PC-3 (cell line): ENCODE measurements at regions not wholly inside any gene's neighbourhood (a gene's known extent, or its start where the extent isn't known, plus 50 kb on each side); places are given as distances from the start of the nearest gene placed in this dataset.

Experiments used
- ATAC-seq: fragments of 200-7000 bp; cut with Tn5 transposase; 2 replicates; pipeline ENCODE4 v1.9.1; 2020; ENCODE audit warnings: mild to moderate bottlenecking, moderate library complexity
- BruUV-seq: library from RNA; stranded (reverse); fragments of 400-500 nt; replicated peaks from 2 replicates; lab custom pipeline; 2021; lab: Mats Ljungman, UMichigan
- CTCF ChIA-PET: fragments of 300-600 bp; sonication (Branson Sonifier 250); formaldehyde crosslinking; loops from one replicate; lab custom pipeline; 2022; ENCODE audit warnings: antibody characterized with exemption; lab: Charles Lee
- POLR2A ChIA-PET: fragments of 300-600 bp; sonication (Branson Sonifier 250); formaldehyde crosslinking; loops from one replicate; lab custom pipeline; 2022; ENCODE audit warnings: antibody characterized with exemption; ENCODE audit not compliant: unreplicated experiment; lab: Charles Lee
- DNase-seq: peaks from one replicate; pipeline ENCODE4 v3.0.0-alpha.2; 2015
- H2AFZ ChIP-seq: fragments of 300-600 bp; sonication (generic); 2 replicates; pipeline ENCODE4 v1.6.0; 2016; ENCODE audit warnings: antibody characterized with exemption, low read length
- H3F3A ChIP-seq: fragments of 300-600 bp; sonication (generic); one replicate; pipeline ENCODE4 v1.6.0; 2017; ENCODE audit warnings: antibody characterized with exemption, low read length, control low read depth, mild to moderate bottlenecking; ENCODE audit not compliant: unreplicated experiment
- H3K27ac ChIP-seq: fragments of 300-600 bp; sonication (generic); 2 replicates; pipeline ENCODE4 v1.5.1; 2016; ENCODE audit warnings: mild to moderate bottlenecking, low read length
- H3K27me3 ChIP-seq: fragments of 300-600 bp; sonication (generic); 2 replicates; pipeline ENCODE4 v1.6.1; 2016; ENCODE audit warnings: low read length, mixed read lengths
- H3K36me3 ChIP-seq: fragments of 300-600 bp; sonication (generic); 2 replicates; pipeline ENCODE4 v1.6.1; 2016; ENCODE audit warnings: low read depth, mixed run types, low read length, mixed read lengths
- H3K4me1 ChIP-seq: fragments of 300-600 bp; sonication (generic); 2 replicates; pipeline ENCODE4 v1.5.1; 2016; ENCODE audit warnings: low read length; ENCODE audit not compliant: insufficient read depth
- H3K4me2 ChIP-seq: fragments of 300-600 bp; sonication (generic); 2 replicates; pipeline ENCODE4 v1.6.0; 2016; ENCODE audit warnings: low read length
- H3K4me3 ChIP-seq: fragments of 300-600 bp; sonication (generic); 2 replicates; pipeline ENCODE4 v1.5.1; 2016; ENCODE audit warnings: mild to moderate bottlenecking, low read length, mixed read lengths
- H3K79me2 ChIP-seq: fragments of 300-600 bp; sonication (generic); 2 replicates; pipeline ENCODE4 v1.6.1; 2017; ENCODE audit warnings: low read length, mixed read lengths
- H3K9ac ChIP-seq: fragments of 300-600 bp; sonication (generic); 2 replicates; pipeline ENCODE4 v1.6.0; 2016; ENCODE audit warnings: mild to moderate bottlenecking, low read length
- H3K9me2 ChIP-seq: fragments of 300-600 bp; sonication (generic); replicated peaks from 2 replicates; pipeline ENCODE4 v1.6.1; 2016; ENCODE audit warnings: mixed run types, low read length, mixed read lengths
- H3K9me3 ChIP-seq: fragments of 300-600 bp; sonication (generic); 2 replicates; pipeline ENCODE4 v1.6.1; 2016; ENCODE audit warnings: low read length, mixed read lengths
- H4K20me1 ChIP-seq: fragments of 300-600 bp; sonication (generic); 2 replicates; pipeline ENCODE4 v1.6.1; 2016; ENCODE audit warnings: low read length, mixed read lengths
- CTCF ChIP-seq: fragments of 300-600 bp; sonication (generic); conservative IDR thresholded peaks from 2 replicates; pipeline ENCODE4 v1.5.1; 2017; ENCODE audit warnings: antibody characterized with exemption, low read depth, mild to moderate bottlenecking, low read length
- EZH2 ChIP-seq: fragments of 300-600 bp; sonication (generic); IDR thresholded peaks from one replicate; pipeline ENCODE4 v1.6.1; 2017; ENCODE audit warnings: antibody characterized with exemption, mild to moderate bottlenecking, low read length; ENCODE audit not compliant: unreplicated experiment
- EZH2phosphoT487 ChIP-seq: fragments of 300-600 bp; sonication (generic); IDR thresholded peaks from 2 replicates; pipeline ENCODE4 v1.6.1; 2018; ENCODE audit warnings: mild to moderate bottlenecking, antibody characterized with exemption, low read length, borderline replicate concordance
- intact Hi-C: fragments of 100-400 bp; cut with micrococcal nuclease; formaldehyde crosslinking; loops from 2 replicates; pipeline ENCODE4 v1.9.0; 2023

- intact Hi-C loops: no loop called here
- Histone ChIP-seq H3K9ac (no peak overlapping the region), H3K79me2 (no peaks in the 10 kb centered on the region), H3K27me3 (no peaks in the 10 kb centered on the region), H3K9me2 (no peaks in the 10 kb centered on the region), H3K4me1 (peaks cover 19% of the 10 kb centered on the region), H3F3A (no peaks in the 10 kb centered on the region), H3K9me3 (no peaks in the 10 kb centered on the region), H4K20me1 (no peaks in the 10 kb centered on the region), H3K4me3 (no peak overlapping the region), H3K27ac (no peak overlapping the region), H3K36me3 (no peaks in the 10 kb centered on the region), H2AFZ (no peak overlapping the region), H3K4me2 (no peak overlapping the region)
- ChIA-PET POLR2A (no interaction called here), CTCF (interaction anchor here (0.6 kb wide), 1 partner anchor 137 kb away, joined by 4 read pairs; no protein-coding TSS in a partner anchor)
- no peak for TF ChIP-seq CTCF
- ATAC-seq: no peak
- no peak for DNase-seq
- no TSS peak for BruUV-seq
These were observed 74.0 kb upstream of the ANXA1 start for GRCh38 chr9:73077625-73078030.

- Histone ChIP-seq H3K36me3 (no peaks in the 10 kb centered on the region), H3K9me2 (no peaks in the 10 kb centered on the region), H4K20me1 (no peaks in the 10 kb centered on the region), H3K4me1 (peaks cover 19% of the 10 kb centered on the region), H3K27me3 (no peaks in the 10 kb centered on the region), H3K79me2 (no peaks in the 10 kb centered on the region), H2AFZ (no peak overlapping the region), H3K27ac (no peak overlapping the region), H3K9ac (no peak overlapping the region), H3F3A (no peaks in the 10 kb centered on the region), H3K9me3 (no peaks in the 10 kb centered on the region), H3K4me3 (no peak overlapping the region), H3K4me2 (no peak overlapping the region)
- POLR2A ChIA-PET: no interaction called here
- CTCF ChIA-PET: no interaction called here
- no peak for DNase-seq
- no TSS peak for BruUV-seq
- ATAC-seq: no peak
- TF ChIP-seq EZH2phosphoT487: no peak
- no peak for TF ChIP-seq CTCF
- no peak for TF ChIP-seq EZH2
- intact Hi-C loops: no loop called here
These were observed 74.7 kb upstream of the ANXA1 start for GRCh38 chr9:73076970-73077369.

GRCh38 chr9:73074176-73074708 lies 77.4 kb upstream of the ANXA1 start:
- Histone ChIP-seq H3K4me3 (no peak overlapping the region), H3K36me3 (no peaks in the 10 kb centered on the region), H3K4me2 (no peak overlapping the region), H3K9ac (no peak overlapping the region), H3K27me3 (0 out of 2 replicates have a peak, but pooled peaks cover 4% of the 10 kb centered on the region), H4K20me1 (no peaks in the 10 kb centered on the region), H2AFZ (no peak overlapping the region), H3K9me2 (no peaks in the 10 kb centered on the region), H3K4me1 (peaks cover 3% of the 10 kb centered on the region; the same call in 1 of the 2 replicates), H3F3A (no peaks in the 10 kb centered on the region), H3K27ac (no peak overlapping the region), H3K9me3 (no peaks in the 10 kb centered on the region), H3K79me2 (no peaks in the 10 kb centered on the region)
- TF ChIP-seq CTCF (no peak), EZH2 (no peak), EZH2phosphoT487 (no peak)
- intact Hi-C loops: no loop called here
- peak; percentile 22 for DNase-seq
- ChIA-PET CTCF (no interaction called here), POLR2A (no interaction called here)
- ATAC-seq: no peak
- no TSS peak for BruUV-seq
